Left lung (tissue), 4 donors: ENCODE measurements at regions not wholly inside any gene's neighbourhood (a gene's known extent, or its start where the extent isn't known, plus 50 kb on each side); places are given as distances from the start of the nearest gene placed in this dataset.
A peak's percentile ranks its signal among the peaks of the same experiment; 100 is the strongest.

Experiments
- ATAC-seq: fragments of 200-7000 bp; cut with Tn5 transposase; one replicate; pipeline ENCODE4 v1.9.1; 2020; ENCODE audit warnings: moderate library complexity
- DNase-seq, 4 donors: peaks; one replicate each; pipeline ENCODE4 v3.0.0-alpha.2; 2013 to 2020
- H3K27ac ChIP-seq, 2 donors: fragments of 200-600 bp; sonication (generic) in 1 of 2; one replicate each; pipeline versions ENCODE4 v1.5.0 to v1.8.0; 2020 to 2021
- H3K27me3 ChIP-seq, 2 donors: fragments of 200-600 bp; sonication (generic) in 1 of 2; one replicate each; pipeline versions ENCODE4 v1.5.0 to v1.8.0; 2020 to 2021
- H3K36me3 ChIP-seq, 2 donors: fragments of 200-600 bp; sonication (generic) in 1 of 2; one replicate each; pipeline versions ENCODE4 v1.5.0 to v1.8.0; 2020 to 2021
- H3K4me1 ChIP-seq, 2 donors: fragments of 200-600 bp; one replicate each; pipeline ENCODE4 v1.8.0; 2021
- H3K4me3 ChIP-seq, 2 donors: fragments of 200-600 bp; sonication (generic) in 1 of 2; one replicate each; pipeline versions ENCODE4 v1.5.0 to v1.8.0; 2020 to 2021; ENCODE audit warnings: mild to moderate bottlenecking in 1 of 2
- H3K9me3 ChIP-seq, 2 donors: fragments of 200-600 bp; sonication (generic) in 1 of 2; one replicate each; pipeline versions ENCODE4 v1.5.0 to v1.8.0; 2020 to 2021
- intact Hi-C, 2 donors: fragments of 100-400 bp; cut with DNase I; formaldehyde crosslinking; loops; one replicate each; pipeline versions ENCODE4 v1.11.2 to v1.14.2; 2022
- TF ChIP-seq, protein P1 (sequence below), 2 donors: fragments of 200-600 bp; sonication (generic) in 1 of 2; IDR thresholded peaks; one replicate each; pipeline versions ENCODE4 v1.5.0 to v1.8.0; 2021; ENCODE audit warnings: antibody characterized with exemption in 2 of 2
- donor health status: DM: no; HTN: yes; CAD: no.
- donor health status: DM: no; HTN: no; CAD: no.

GRCh38 chr5:110085826-110086225 lies 396.1 kb downstream of the MAN2A1 start:
- intact Hi-C loops, result no loop called here
- Histone ChIP-seq H3K4me3 (no peak overlapping the region), H3K27ac (no peak overlapping the region), H3K9me3 (no peaks in the 10 kb centered on the region), H3K27me3 (no peaks in the 10 kb centered on the region), H3K36me3 (no peaks in the 10 kb centered on the region), H3K4me1 (no peaks in the 10 kb centered on the region)
- no peak for DNase-seq
- TF ChIP-seq, protein P1, sequence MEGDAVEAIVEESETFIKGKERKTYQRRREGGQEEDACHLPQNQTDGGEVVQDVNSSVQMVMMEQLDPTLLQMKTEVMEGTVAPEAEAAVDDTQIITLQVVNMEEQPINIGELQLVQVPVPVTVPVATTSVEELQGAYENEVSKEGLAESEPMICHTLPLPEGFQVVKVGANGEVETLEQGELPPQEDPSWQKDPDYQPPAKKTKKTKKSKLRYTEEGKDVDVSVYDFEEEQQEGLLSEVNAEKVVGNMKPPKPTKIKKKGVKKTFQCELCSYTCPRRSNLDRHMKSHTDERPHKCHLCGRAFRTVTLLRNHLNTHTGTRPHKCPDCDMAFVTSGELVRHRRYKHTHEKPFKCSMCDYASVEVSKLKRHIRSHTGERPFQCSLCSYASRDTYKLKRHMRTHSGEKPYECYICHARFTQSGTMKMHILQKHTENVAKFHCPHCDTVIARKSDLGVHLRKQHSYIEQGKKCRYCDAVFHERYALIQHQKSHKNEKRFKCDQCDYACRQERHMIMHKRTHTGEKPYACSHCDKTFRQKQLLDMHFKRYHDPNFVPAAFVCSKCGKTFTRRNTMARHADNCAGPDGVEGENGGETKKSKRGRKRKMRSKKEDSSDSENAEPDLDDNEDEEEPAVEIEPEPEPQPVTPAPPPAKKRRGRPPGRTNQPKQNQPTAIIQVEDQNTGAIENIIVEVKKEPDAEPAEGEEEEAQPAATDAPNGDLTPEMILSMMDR (IDR thresholded peaks at IDR 0.05), result no peak
- no peak for ATAC-seq

DNA sequence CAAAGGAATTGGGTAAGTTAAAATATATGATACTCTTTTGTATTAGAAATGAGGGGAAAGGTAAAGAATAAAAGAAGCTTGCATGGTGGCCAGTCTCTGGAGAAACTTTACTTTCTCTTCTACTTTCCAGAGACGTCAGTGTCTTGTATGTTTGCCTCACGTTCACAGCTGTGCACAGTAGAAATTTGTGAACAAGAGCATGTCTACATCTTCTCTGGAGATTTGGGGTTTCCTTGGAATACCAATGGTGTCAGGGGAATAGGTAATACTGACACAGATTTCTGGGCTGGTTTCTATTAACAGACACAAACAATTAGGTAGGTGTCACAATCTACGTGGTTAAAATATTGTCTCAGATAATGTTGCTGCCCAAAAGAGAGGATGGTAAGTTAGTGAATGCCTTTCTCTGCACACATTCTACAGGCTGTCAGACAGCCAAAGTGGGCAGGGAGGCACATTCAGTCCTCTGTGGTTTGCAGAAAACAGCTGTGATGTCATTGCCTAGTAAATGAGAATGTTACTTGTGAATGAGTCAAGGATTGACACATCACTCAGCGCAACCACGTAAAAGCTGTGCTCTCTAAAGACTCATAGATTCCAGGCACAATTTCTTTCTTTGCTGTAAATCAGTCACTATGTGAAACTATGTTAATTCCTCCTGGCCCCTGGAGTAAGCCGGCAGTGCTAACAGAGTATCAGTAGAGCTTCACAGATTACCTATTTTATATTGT lies 397.1 kb downstream of the MAN2A1 start:
- Histone ChIP-seq H3K4me1 (no peaks in the 10 kb centered on the region), H3K27ac (no peak overlapping the region), H3K4me3 (no peak overlapping the region), H3K9me3 (no peaks in the 10 kb centered on the region), H3K36me3 (no peaks in the 10 kb centered on the region), H3K27me3 (no peaks in the 10 kb centered on the region)
- no peak for ATAC-seq
- TF ChIP-seq, protein P1 (IDR thresholded peaks at IDR 0.05), result no peak
- DNase-seq, result peak in 1 of 4 donors; percentile 3
- intact Hi-C loops, result no loop called here

DNA sequence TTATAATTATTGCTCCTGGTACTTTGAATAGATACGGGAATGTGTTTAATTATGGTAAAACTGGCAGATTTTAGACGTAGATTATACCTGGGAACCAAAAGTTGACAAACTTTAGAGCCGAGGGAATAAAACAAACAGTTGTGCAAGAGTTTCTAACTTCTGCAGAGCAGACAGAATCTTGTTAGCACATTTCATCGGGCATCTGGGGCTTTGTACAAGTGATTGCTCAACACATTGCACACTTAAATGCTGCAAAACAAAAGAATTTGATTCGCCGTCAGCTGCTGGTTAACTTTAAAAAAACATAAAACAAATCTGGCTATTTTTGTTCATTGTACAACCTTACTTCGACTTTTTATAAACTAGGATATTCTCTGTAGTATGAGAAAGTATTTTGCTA lies 398.1 kb downstream of the MAN2A1 start:
- H3K27me3 ChIP-seq, result no peaks in the 10 kb centered on the region
- DNase-seq, result peak in 1 of 4 donors; percentile 43

DNA sequence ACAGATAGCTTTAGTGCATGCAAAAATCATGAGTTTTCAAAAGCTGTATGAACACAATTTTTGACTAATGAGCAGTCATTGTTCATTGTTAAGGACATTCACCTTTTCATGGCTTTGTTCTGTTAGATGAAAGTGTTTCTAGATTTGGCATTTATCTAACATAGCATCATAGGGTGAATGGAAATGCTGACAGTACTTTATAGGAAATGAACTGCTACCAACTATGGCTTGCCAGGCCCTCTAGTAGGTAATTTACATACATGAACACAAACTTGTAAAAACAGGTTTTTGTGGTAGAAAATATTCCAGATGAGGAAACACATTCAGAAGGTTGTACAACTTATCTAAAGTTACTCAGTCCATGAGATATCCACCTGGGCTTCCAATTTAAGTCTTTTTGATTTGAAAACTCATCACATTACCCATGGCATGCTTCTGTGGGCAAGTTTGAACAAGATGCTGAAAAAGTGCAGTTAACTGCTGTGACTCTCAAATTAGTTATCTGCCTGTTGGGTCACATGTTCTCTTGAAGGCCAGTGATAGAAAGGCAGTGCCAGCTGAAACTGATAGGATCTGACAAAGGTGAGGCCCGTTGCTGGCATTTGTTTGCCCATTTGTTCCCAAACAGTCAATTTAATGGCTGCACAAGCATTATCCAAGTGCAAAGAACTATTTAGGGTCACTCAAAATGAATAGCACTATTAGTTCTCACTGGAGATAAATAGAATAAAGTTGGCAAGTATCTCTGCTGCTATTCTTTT lies 399.1 kb downstream of the MAN2A1 start:
- DNase-seq (no peak), ATAC-seq (no peak)
- Histone ChIP-seq H3K4me3 (no peak overlapping the region), H3K4me1 (no peaks in the 10 kb centered on the region), H3K36me3 (no peaks in the 10 kb centered on the region), H3K27me3 (no peaks in the 10 kb centered on the region), H3K27ac (no peak overlapping the region), H3K9me3 (no peaks in the 10 kb centered on the region)
- TF ChIP-seq, protein P1 (IDR thresholded peaks at IDR 0.05), result no peak
- intact Hi-C loops, result no loop called here

More for the DNA sequence above, 398.1 kb downstream of the MAN2A1 start:
- no peaks in the 10 kb centered on the region for H3K4me1 ChIP-seq
- H3K27ac ChIP-seq, result no peak overlapping the region
- no peaks in the 10 kb centered on the region for H3K36me3 ChIP-seq
- no peak for ATAC-seq
- H3K4me3 ChIP-seq, result no peak overlapping the region
- intact Hi-C loops, result no loop called here
- no peaks in the 10 kb centered on the region for H3K9me3 ChIP-seq
- TF ChIP-seq, protein P1 (IDR thresholded peaks at IDR 0.05), result no peak
